Midbrain (tissue), 1 donor: ENCODE measurements at regions not wholly inside any gene's neighbourhood (a gene's known extent, or its start where the extent isn't known, plus 50 kb on each side); places are given as distances from the start of the nearest gene placed in this dataset.

Experiments
- DNase-seq: peaks from one replicate; lab custom pipeline; 2025; lab: John Stamatoyannopoulos, UW

DNA sequence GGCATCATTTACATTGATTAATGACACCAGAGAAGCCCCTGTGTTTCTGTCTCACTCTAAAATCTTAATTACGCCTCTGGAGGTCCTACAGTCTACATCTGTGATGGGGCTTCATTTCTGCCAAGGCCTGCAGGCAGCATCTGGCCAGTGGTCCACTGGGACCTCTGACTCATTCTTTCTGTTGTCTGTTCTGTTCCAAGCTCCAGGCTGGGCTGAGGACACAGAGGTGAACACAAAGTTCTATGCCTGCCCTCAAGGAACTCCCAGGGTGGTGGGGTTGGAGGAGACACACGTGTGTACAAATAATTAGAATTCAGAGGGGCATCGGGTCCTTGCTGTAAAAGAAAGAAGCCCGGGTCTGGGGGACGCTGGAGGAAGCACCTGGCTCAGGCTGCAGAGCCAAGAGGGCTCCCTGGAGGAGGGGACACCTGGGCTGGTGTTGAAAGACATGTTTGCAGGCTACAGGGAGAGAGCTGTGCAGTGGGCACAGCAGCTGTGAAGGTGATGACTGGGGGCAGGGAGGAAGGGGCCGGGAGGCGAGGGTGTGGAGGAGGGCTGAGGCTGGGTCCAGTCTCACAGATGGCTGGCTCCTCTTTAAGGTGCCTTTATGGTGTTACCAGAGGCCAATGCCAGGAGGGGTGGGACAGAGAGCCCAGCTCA is 103.3 kb upstream of the PRR23E start:
- DNase-seq = no peak

- no peak for DNase-seq
These were observed 102.4 kb upstream of the PRR23E start for GRCh38 chr3:127090218-127091160.

GRCh38 chr3:127091376-127091775 is 101.6 kb upstream of the PRR23E start:
- no peak for DNase-seq

GRCh38 chr3:127092368-127092767 is 100.6 kb upstream of the PRR23E start:
- no peak for DNase-seq

DNA sequence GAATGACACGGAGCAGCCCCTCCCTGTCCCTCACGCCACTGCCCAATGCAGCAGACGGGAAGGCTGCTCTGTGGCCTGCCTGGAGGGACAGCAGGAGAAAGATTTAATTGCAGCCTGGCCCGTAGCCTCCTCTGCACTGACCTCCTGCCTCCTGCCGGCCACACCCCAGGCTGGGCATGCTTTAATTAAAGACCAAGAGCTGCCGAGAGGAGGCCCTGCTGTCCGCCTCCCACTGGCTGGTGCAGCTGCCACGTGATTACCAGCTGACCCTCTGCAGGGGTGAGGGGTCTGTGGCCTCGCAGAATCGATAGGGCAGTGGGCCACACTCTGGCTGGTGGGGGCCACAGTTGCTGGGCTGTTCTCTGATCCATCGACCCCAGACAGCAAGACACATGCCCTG is 100.2 kb upstream of the PRR23E start:
- DNase-seq = no peak

GRCh38 chr3:127093312-127093711 is 99.6 kb upstream of the PRR23E start:
- no peak for DNase-seq

DNA sequence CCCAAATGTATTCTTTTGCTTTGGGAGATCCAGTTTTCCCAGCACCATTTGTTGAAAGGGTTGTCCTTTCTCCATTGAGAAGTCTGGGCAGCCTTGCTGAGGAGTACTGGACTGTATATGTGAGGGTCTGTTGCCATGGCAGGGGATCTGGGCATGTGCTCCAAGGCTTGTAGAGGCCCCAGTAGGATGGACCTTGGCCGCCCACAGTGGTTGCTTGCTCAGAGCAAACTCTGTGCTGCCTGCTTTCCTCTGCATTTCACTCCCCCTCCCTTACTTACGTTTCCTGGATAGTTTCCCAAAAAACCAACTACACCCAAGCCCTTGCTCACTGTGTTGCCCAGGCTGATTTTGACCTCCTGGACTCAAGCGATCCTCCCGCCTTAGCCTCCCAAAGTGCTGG is 97.2 kb upstream of the PRR23E start:
- DNase-seq = no peak

DNA sequence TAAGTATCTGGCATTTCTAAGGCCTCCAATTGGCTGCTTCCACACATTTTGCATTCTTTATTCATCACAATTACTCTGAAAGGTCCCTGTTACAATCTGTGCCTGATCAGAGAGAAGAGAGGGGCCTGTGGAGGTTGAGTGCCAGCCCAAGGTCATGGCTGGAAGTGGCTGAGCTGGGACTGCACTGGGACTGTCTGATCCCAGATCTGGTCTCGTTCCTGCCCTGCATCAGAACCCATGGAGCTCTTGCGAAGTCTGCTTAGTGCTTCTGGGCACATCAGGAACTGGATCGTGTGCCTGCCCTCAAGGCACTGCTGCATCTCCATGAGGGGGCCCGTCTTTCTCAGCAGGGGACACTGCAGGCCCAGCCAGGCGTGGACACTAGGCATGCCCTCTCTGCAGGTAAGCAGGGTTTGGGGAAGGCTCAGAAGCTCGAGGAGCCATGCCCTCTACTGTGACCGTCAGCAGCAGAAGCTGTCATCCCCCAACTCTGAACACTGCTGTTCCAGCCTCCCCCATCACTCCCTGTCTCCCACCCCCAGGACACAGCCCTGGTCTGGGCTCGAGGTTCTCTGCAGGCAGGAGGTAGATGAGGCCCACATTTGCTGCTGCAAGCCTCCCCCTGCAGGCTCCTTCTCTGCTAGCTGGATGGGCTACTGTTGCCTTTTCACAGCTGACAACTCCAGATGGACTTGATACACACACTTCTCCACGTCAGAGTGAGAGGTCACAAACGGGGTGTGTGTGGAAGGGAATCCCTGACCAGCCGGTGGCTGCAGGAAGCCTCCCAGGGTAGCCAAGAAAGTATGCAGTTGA is 96.5 kb upstream of the PRR23E start:
- DNase-seq = no peak

DNA sequence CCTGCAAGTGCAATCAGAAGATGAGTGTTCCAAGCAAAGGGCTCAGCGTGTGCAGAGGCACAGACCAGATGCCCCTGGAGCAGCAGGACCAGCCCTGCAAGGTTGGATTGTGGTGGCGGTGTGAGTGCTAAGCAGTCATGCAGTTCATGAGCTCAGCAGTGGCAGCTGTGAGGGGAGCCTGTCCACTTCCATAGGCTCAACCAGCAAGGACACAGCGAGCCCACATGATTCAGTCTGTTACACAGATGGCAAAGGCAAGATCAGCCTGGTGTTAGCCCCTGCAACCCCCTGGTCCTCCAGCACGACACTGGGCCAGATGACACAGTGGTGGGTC is 95.9 kb upstream of the PRR23E start:
- DNase-seq = no peak

- no peak for DNase-seq
These were observed 95.5 kb upstream of the PRR23E start for GRCh38 chr3:127097481-127097880.

DNA sequence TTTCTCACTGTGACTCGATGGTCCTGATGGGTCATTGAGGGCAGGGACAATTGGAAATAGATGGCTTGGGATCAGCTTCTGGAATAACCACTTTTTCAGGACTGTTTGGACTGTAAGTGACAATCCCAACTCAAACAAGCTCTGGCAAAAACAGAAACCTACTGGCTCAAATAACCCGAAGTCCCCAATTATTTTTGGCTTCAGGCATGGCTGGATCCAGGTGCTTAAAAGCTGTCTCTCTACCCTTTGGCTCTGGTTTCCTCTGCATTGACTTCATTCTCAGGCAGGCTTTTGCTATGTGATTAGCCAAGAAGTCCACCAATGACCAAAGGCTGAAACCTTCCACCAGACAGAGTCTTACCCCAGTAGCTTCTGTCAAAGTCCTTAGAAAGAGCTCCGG is 92.9 kb upstream of the PRR23E start:
- no peak for DNase-seq

GRCh38 chr3:127100459-127101410 is 92.2 kb upstream of the PRR23E start:
- no peak for DNase-seq

DNA sequence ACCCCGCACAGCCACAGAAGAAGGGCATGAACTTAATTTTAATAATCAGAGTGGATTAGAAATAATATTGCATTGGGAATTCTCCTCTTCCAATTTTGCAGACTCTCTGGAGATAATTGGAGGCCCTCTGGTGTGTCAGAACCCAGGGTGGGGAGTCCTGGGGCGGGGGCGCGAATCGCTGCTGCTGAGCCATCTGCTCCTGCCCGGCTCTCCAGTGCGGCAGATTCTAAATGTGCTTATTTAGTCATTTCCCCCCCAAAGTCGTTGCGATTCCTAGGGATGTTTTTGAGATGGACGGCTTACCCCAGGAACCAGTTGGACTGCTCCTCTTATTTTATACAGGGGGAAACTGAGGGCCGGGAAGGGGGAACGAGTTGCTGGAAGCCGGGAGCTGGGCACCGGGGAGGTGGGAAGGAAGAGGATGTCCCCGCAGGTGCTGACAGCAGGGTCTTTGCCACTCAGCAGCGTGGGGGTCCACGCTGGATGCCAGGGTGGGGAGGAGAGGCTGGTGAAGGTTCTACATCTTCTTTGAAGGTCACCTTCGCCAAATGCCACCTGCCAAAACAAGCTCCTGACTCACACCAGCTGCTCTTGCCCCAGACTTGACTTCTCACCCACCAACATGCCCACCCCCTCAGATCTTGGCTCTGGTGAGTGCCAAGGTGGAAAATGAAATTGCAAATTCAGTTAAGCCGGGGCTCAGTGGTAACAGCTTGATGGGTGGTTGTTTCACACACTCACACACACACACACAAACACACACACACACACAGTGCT is 91.3 kb upstream of the PRR23E start:
- DNase-seq = no peak

DNA sequence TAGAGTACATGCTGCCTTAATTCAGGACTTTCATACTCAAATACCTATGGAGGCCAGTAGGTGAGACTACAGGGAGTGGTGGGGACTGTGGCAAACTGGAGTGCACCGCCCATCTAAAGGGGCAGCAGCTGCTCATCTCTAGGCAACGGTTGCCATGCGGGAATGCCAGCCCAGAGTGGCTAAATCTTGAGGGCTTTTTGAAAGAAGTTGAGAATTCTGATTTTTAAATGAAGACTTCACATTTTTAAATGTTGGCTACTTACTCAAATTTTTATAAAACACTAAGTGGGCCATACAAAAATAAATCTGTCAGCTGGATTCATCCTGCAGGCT is 90.8 kb upstream of the PRR23E start:
- no peak for DNase-seq

- no peak for DNase-seq
These were observed 90.3 kb upstream of the PRR23E start for GRCh38 chr3:127102587-127102986.

- DNase-seq = no peak
These were observed 89.9 kb upstream of the PRR23E start for GRCh38 chr3:127103080-127103479.

DNA sequence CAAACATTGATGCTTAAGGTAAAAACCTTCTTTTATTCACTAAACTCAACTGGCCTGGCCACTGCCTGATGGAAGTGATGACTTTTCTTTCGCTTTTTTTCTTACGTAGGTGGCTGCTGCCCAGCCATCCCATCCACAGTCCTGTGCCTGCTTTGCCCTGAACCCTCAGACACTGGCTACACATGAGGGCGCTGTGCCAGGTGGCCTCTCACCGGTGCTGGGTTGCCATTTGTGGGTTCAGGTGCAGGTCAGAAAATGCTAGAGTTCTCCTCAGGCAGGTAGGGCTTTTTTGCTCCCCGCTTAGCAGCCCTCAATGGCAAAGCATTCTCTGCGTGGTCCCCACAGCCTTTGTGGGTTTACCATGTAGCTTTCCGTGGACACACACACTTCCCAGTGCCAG is 88.3 kb upstream of the PRR23E start:
- no peak for DNase-seq

- DNase-seq = no peak
These were observed 87.3 kb upstream of the PRR23E start for GRCh38 chr3:127105587-127105986.

- DNase-seq = no peak
These were observed 86.9 kb upstream of the PRR23E start for GRCh38 chr3:127106053-127106452.

- DNase-seq = no peak
These were observed 86.5 kb upstream of the PRR23E start for GRCh38 chr3:127106456-127106855.

GRCh38 chr3:127107002-127107401 is 85.9 kb upstream of the PRR23E start:
- DNase-seq = no peak
